ENCODE measurements at regions not wholly inside any gene's neighbourhood (a gene's known extent, or its start where the extent isn't known, plus 50 kb on each side); places are given as distances from the start of the nearest gene placed in this dataset.

DNA sequence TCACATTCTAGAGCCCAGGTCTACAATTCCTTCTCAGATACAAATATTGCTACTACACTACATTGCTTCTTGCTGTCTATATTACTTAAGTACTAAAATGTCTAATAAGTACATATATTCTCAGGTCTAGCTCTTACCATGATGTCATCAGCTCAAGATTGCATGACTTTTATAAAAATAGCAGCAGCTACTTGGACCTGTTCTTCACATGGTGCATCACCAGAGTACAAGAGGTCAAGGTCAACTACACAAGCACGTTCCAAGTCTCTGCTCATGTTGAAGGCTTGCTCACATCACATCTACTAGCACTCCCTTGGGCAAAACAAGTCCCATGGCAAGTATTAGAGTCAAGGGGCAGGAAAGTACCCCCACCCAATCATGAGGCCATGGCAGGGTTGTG lies 465.6 kb downstream of the MED13L start:
- peaks cover 7% of the 10 kb centered on the region; the same call in 1 of the 2 replicates for H3K27me3 ChIP-seq (ENCODE audit: insufficient read depth, low read length)
- RAD21 ChIA-PET (ENCODE audit: low non-redundant PET in 1 of 2, low total read pairs in 2 of 2, uncharacterized antibody in 2 of 2, unreplicated experiment in 2 of 2), result no interaction called here
- H2AFZ ChIP-seq (ENCODE audit: low read depth, low read length, poor library complexity, severe bottlenecking), result no peak overlapping the region
- no peaks in the 10 kb centered on the region for H3K79me2 ChIP-seq (ENCODE audit: insufficient read depth, low read length)
- no peak for DNase-seq (ENCODE audit: low read depth, low spot score)
- intact Hi-C loops (cut with micrococcal nuclease), result no loop called here
- POLR2A ChIA-PET, result no interaction called here
- H3K9me2 ChIP-seq (ENCODE audit: insufficient read depth), result no peaks in the 10 kb centered on the region
- H4K20me1 ChIP-seq (ENCODE audit: insufficient read depth), result no peaks in the 10 kb centered on the region
- H3K27ac ChIP-seq (ENCODE audit: low read depth, low read length), result no peak overlapping the region
- no peaks in the 10 kb centered on the region for H3K36me3 ChIP-seq (ENCODE audit: control insufficient read depth in 1 of 2, insufficient read depth in 2 of 2, low read length in 2 of 2)
- no peak overlapping the region for H3K9ac ChIP-seq (ENCODE audit: low read length)
- H3K4me2 ChIP-seq (ENCODE audit: low read length), result no peak overlapping the region
- BruUV-seq (replicated peaks), result no TSS peak
- ATAC-seq, result no peak
- peaks cover 0 to 9% of the 10 kb centered on the region in 2 experiments; a peak in 1 of 4 replicates for H3K4me1 ChIP-seq (ENCODE audit: control insufficient read depth in 1 of 2, insufficient read depth in 2 of 2, low read length in 2 of 2)
- TF ChIP-seq, protein P1, sequence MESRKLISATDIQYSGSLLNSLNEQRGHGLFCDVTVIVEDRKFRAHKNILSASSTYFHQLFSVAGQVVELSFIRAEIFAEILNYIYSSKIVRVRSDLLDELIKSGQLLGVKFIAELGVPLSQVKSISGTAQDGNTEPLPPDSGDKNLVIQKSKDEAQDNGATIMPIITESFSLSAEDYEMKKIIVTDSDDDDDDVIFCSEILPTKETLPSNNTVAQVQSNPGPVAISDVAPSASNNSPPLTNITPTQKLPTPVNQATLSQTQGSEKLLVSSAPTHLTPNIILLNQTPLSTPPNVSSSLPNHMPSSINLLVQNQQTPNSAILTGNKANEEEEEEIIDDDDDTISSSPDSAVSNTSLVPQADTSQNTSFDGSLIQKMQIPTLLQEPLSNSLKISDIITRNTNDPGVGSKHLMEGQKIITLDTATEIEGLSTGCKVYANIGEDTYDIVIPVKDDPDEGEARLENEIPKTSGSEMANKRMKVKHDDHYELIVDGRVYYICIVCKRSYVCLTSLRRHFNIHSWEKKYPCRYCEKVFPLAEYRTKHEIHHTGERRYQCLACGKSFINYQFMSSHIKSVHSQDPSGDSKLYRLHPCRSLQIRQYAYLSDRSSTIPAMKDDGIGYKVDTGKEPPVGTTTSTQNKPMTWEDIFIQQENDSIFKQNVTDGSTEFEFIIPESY (IDR thresholded peaks at IDR 0.05; ENCODE audit: extremely low read depth, insufficient replicate concordance, low read length), result no peak
- TF ChIP-seq FOSL1 (IDR thresholded peaks at IDR 0.05; ENCODE audit: low read depth), result no peak
- no peak for TF ChIP-seq ELF1 (IDR thresholded peaks at IDR 0.05; ENCODE audit: borderline replicate concordance, low read depth)
- TF ChIP-seq, protein P2, sequence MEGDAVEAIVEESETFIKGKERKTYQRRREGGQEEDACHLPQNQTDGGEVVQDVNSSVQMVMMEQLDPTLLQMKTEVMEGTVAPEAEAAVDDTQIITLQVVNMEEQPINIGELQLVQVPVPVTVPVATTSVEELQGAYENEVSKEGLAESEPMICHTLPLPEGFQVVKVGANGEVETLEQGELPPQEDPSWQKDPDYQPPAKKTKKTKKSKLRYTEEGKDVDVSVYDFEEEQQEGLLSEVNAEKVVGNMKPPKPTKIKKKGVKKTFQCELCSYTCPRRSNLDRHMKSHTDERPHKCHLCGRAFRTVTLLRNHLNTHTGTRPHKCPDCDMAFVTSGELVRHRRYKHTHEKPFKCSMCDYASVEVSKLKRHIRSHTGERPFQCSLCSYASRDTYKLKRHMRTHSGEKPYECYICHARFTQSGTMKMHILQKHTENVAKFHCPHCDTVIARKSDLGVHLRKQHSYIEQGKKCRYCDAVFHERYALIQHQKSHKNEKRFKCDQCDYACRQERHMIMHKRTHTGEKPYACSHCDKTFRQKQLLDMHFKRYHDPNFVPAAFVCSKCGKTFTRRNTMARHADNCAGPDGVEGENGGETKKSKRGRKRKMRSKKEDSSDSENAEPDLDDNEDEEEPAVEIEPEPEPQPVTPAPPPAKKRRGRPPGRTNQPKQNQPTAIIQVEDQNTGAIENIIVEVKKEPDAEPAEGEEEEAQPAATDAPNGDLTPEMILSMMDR (IDR thresholded peaks at IDR 0.05 in 2 of 3, conservative IDR thresholded peaks at IDR 0.05 in 1 of 3; ENCODE audit: borderline replicate concordance in 1 of 3, insufficient read depth in 1 of 3, low read depth in 2 of 3, low read length in 2 of 3), result no peak
- TF ChIP-seq, protein P3, sequence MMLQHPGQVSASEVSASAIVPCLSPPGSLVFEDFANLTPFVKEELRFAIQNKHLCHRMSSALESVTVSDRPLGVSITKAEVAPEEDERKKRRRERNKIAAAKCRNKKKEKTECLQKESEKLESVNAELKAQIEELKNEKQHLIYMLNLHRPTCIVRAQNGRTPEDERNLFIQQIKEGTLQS (IDR thresholded peaks at IDR 0.05), result no peak
- no peak for TF ChIP-seq SIN3A (IDR thresholded peaks at IDR 0.05; ENCODE audit: low read depth)
- TF ChIP-seq CBX3 (IDR thresholded peaks at IDR 0.05; ENCODE audit: low read depth), result no peak
- TF ChIP-seq YY1 (IDR thresholded peaks at IDR 0.05; ENCODE audit: extremely low read depth, insufficient replicate concordance, low read depth, low read length), result no peak
- TF ChIP-seq SRF (IDR thresholded peaks at IDR 0.05; ENCODE audit: low read depth), result no peak
- no peak for TF ChIP-seq POLR2A (IDR thresholded peaks at IDR 0.05; ENCODE audit: borderline replicate concordance, extremely low read depth, insufficient read depth, insufficient read length)
- CTCF ChIA-PET, result no interaction called here
- H3K9me3 ChIP-seq (ENCODE audit: control insufficient read depth in 1 of 2, insufficient read depth in 1 of 2, low read depth in 1 of 2, low read length in 2 of 2), result no peaks in the 10 kb centered on the region
- no peak overlapping the region for H3K4me3 ChIP-seq (replicated peaks in 1 of 2; ENCODE audit: low read depth in 1 of 2, low read length in 2 of 2)

All from HCT116 (cell line).